Activated T-helper 1 cell treated with anti-CD3 and anti-CD28 coated beads, Interleukin-12 subunit alpha, Interleukin-12 subunit beta, Interleukin-2, Interleukin-4 antibody, amounts not matched to agents 30 ng/mL and 10 ng/mL and 1 ng/mL, durations not matched to agents 14 hours and 24 hours and 36 hours (primary cell): ENCODE measurements at regions not wholly inside any gene's neighbourhood (a gene's known extent, or its start where the extent isn't known, plus 50 kb on each side); places are given as distances from the start of the nearest gene placed in this dataset.

ENCODE experiments used
- DNase-seq: peaks from one replicate; pipeline ENCODE4 v3.0.0; 2021; ENCODE audit warnings: low spot score
- H3K27ac Mint-ChIP-seq: one replicate; pipeline ENCODE4 v1.8.0; 2021; ENCODE audit warnings: mild to moderate bottlenecking, mixed read lengths
- H3K27me3 Mint-ChIP-seq: one replicate; pipeline ENCODE4 v1.8.0; 2022; ENCODE audit warnings: mild to moderate bottlenecking, moderate library complexity, mixed read lengths; ENCODE audit not compliant: insufficient read depth
- H3K36me3 Mint-ChIP-seq: one replicate; pipeline ENCODE4 v1.8.0; 2021; ENCODE audit warnings: low read depth, mixed read lengths
- H3K4me1 Mint-ChIP-seq: one replicate; pipeline ENCODE4 v1.8.0; 2021; ENCODE audit warnings: low read depth, mixed read lengths
- H3K4me3 Mint-ChIP-seq: one replicate; pipeline ENCODE4 v1.8.0; 2021; ENCODE audit warnings: mild to moderate bottlenecking, moderate library complexity, mixed read lengths
- H3K9me3 Mint-ChIP-seq: one replicate; pipeline ENCODE4 v1.8.0; 2021; ENCODE audit warnings: mixed read lengths
- intact Hi-C: fragments of 100-400 bp; cut with micrococcal nuclease; formaldehyde crosslinking; loops from one replicate; pipeline ENCODE4 v1.15.1; 2024

GRCh38 chr2:198213253-198213652 lies 408.9 kb downstream of the PLCL1 start:
- intact Hi-C loops = no loop called here
- H3K4me3 Mint-ChIP-seq = no peak overlapping the region
- H3K27me3 Mint-ChIP-seq = peaks cover 5% of the 10 kb centered on the region

GRCh38 chr2:198211706-198212105 lies 407.3 kb downstream of the PLCL1 start:
- H3K27me3 Mint-ChIP-seq = peaks cover 4% of the 10 kb centered on the region
- intact Hi-C loops = no loop called here
- no peak for DNase-seq
- H3K4me1 Mint-ChIP-seq = no peaks in the 10 kb centered on the region
- H3K9me3 Mint-ChIP-seq = no peaks in the 10 kb centered on the region
- H3K27ac Mint-ChIP-seq = no peak overlapping the region
- H3K4me3 Mint-ChIP-seq = no peak overlapping the region
- no peaks in the 10 kb centered on the region for H3K36me3 Mint-ChIP-seq

More at GRCh38 chr2:198213253-198213652, 408.9 kb downstream of the PLCL1 start:
- no peaks in the 10 kb centered on the region for H3K36me3 Mint-ChIP-seq
- H3K4me1 Mint-ChIP-seq = no peaks in the 10 kb centered on the region
- no peaks in the 10 kb centered on the region for H3K9me3 Mint-ChIP-seq
- H3K27ac Mint-ChIP-seq = no peak overlapping the region
- DNase-seq = no peak

GRCh38 chr2:198203336-198204069 lies 399.1 kb downstream of the PLCL1 start:
- H3K36me3 Mint-ChIP-seq = no peaks in the 10 kb centered on the region
- no peak overlapping the region for H3K27ac Mint-ChIP-seq
- intact Hi-C loops = no loop called here
- peaks cover 7% of the 10 kb centered on the region for H3K27me3 Mint-ChIP-seq
- no peaks in the 10 kb centered on the region for H3K4me1 Mint-ChIP-seq
- no peak for DNase-seq
- H3K9me3 Mint-ChIP-seq = no peaks in the 10 kb centered on the region
- H3K4me3 Mint-ChIP-seq = no peak overlapping the region
